ENCODE measurements at regions not wholly inside any gene's neighbourhood (a gene's known extent, or its start where the extent isn't known, plus 50 kb on each side); places are given as distances from the start of the nearest gene placed in this dataset.

DNA sequence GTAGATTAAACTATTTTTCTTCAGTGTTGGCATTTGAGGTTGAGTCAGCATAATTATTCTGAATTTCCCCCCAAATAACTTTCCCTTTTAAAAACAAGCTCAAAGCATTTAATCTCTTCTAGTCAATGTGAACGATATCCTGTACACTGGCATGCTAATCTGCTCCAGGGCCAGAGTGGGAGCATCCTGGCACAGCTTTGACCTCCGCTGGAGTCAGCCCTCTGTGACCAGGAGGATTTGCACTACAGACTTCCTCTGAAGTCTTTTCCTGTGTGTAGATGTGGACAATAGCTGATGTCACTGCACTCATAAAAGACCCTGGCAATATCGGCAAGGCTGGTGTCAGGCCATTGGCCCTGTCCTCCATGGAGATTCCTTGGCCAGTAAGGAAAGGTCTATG is 340.2 kb downstream of the CDC14C start:
- DNase-seq: no peak

GRCh38 chr7:49273897-49274296 is 349.6 kb downstream of the CDC14C start:
- no peak for DNase-seq

GRCh38 chr7:49279891-49280290 is 355.5 kb downstream of the CDC14C start:
- DNase-seq: no peak

GRCh38 chr7:49287653-49288052 is 363.3 kb downstream of the CDC14C start:
- DNase-seq: no peak

DNA sequence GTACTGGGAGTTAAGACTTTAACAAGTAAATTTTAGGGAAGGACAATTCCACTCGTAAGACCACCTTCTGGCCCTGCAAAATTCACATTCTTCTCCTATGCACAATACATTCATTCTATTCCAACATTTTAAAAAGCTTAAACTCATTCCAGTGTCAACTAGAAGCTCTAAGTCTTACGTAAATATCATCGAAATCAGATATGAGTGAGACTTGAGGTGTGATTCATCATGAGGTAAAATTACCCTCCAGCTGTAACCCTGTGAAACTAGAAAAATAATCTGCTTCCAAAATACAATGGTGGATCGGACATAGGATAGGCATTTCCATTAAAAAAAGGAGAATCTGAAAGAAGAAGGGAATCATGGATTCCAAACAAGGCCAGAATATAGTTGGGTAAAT is 370.3 kb downstream of the CDC14C start:
- DNase-seq: no peak

GRCh38 chr7:49295146-49295545 is 370.8 kb downstream of the CDC14C start:
- no peak for DNase-seq

DNA sequence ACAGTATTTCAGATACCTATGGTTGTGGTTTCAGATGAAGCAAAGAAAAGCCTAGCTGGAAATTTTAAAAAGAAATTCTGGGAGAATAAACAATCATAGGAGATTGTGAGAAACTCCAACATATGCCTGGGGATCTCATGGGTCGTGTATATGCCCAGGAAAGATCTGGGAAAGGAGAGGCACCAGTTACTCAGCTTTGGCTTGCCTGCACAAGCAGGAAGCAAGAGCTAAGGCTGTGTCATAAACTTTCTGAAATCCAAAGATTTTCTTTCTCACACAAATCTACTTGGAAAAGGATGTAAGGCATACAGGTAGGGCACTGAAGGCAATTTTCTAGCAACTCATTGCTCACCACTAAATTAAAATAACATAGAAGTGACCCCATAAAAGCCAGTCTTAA is 373.6 kb downstream of the CDC14C start:
- no peak for DNase-seq

- DNase-seq: no peak
Measured at GRCh38 chr7:49308787-49309186, 384.4 kb downstream of the CDC14C start.

GRCh38 chr7:49320083-49320482 is 395.7 kb downstream of the CDC14C start:
- no peak for DNase-seq

DNA sequence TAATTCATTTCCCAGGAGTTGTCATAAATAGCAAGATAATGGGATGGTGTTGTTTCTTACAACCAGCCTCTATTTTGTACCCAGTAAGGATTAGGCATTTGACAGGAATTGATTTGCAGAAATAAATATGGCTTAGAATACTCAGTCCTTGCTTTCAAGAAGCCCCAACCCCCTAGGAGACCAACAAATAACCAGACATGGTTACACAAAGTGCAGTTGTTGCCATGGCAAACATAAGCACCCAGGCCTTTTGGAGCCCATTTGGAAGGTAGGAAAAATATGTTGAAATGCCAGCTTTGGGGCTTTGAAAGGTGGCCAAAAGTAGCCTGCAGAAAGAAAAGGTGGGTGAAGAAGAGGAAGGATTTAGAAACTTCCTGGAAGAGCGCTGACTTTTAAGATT is 397.5 kb downstream of the CDC14C start:
- DNase-seq: no peak

- no peak for DNase-seq
Measured at GRCh38 chr7:49322476-49322875, 398.1 kb downstream of the CDC14C start.

DNA sequence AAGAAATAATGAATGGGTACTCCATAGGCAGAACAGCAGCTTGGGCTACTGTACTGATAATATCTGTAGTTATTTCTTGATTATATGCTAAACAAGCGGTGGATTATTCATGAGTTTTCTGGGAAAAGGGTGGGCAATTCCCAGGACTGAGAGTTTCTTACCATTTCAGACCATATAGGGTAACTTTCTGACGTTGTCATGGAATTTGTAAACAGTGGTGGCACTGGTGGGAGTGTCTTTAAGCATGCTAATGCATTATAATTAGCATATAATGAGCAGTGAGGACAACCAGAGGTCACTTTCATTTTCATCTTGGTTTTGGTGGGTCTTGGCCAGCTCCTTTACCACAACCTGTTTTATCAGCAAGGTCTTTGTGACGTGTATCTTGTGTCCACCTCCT is 399.7 kb downstream of the CDC14C start:
- DNase-seq: no peak

GRCh38 chr7:49324707-49325106 is 400.4 kb downstream of the CDC14C start:
- no peak for DNase-seq

- no peak for DNase-seq
Measured at GRCh38 chr7:49325571-49325970, 401.2 kb downstream of the CDC14C start.

DNA sequence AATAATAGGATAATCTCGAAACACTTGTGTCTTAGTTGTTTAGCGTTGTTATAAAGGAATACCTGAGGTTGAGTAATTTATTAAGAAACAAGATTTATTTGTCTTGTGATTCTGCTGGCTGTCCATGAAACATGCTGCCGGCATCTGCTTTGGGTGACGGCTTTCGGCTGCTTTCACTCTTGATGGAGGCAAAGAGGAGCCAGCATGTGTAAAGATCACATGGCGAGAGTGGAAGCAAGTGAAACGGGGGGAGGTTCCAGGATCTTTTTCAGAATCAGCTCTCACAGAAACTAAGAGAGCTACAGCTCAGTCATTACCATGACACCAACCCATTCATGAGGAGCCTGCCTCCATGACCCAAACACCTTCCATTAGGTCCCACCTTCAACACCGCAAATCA is 402.8 kb downstream of the CDC14C start:
- no peak for DNase-seq

DNA sequence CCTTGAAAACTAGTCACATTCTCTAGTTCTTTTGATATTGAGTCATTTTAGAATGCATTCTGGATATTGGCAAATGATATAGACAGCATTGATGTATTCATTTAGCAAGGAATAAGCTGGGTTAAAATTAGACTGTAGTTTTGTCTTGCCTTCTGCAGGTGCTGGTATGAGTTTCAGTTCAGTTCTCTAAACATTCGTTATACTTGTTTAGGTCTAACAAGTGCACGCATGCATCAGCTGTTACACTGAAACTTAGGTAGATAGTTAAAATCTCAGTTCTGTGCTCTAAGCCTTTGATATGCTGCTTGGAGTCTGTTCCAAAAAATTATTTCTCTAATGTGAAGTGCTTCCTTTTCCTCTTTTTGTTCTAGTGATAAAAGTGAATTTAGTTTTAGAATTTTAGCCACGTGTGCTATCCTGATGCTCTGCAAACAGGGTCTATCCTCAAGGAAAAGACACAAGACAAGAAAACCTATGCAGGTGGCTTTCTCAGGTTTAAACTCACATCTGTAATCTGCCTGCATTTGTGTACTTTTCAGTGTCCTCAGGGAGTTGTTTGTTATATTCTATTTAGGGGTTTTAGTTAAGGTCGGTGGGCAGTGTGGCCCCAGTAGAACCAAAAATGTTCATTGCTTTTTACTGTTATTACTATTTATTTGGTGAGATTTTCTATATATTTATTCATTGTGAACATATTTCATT is 409.0 kb downstream of the CDC14C start:
- no peak for DNase-seq

DNA sequence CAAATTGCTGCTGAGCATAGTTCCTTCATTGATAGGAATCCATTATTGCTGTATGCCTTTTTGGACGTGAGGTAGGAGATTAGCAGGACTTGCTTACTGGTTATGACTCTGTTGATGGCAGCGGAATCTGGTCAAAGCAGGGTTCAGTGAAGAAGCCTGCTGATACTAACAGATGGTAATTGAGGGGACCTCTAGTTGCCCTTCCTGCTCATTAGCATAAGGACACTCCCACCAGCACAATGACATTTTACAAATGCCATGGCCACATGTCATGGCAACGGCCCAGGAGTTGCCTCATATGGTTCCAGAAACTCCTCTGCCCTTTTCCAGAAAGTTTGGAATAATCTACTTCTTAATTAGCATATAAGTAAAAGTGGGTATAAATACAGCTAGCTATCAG is 417.5 kb downstream of the CDC14C start:
- DNase-seq: no peak

DNA sequence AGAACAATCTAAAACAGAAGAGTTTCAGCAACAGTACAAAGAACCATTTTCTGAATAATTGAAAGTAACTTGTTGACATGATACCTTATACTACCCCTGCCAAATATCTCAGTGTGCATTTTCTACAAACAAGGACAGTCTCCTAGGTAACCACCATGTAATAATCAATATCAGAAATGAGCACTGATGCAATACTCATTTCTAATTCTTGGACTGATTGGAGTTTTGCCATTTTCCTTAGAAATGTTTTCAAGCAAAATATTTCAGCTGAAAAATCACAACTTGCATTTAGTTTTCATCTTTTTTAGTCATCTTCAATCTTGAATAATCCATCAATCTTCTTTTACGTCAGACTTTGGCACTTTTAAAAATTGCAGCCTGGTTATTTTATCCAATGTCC is 420.2 kb downstream of the CDC14C start:
- no peak for DNase-seq

GRCh38 chr7:49346195-49346899 is 422.0 kb downstream of the CDC14C start:
- no peak for DNase-seq

- DNase-seq: no peak
Measured at GRCh38 chr7:49367072-49367471, 406.4 kb upstream of the VWC2 start.

DNA sequence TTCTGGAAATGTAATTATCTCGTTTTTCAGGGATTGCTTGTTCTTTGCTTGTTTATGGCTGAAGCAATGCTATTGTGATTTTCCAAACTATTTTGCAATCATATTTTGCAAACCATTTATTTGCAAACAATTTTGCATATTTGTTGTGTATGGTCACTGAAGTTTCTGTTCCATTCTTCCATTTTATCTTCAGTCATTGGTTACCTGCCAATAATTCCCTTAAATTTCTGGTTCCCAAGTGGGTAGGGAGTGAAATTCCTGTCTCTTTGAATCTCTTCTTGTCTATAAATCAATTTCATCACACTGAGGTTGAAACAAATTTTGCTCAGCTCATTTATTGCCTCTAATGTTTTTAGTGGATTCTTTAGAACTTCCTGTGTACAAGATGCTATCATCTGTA is 401.7 kb upstream of the VWC2 start:
- no peak for DNase-seq

GRCh38 chr7:49376817-49377375 is 396.5 kb upstream of the VWC2 start:
- DNase-seq: no peak

DNA sequence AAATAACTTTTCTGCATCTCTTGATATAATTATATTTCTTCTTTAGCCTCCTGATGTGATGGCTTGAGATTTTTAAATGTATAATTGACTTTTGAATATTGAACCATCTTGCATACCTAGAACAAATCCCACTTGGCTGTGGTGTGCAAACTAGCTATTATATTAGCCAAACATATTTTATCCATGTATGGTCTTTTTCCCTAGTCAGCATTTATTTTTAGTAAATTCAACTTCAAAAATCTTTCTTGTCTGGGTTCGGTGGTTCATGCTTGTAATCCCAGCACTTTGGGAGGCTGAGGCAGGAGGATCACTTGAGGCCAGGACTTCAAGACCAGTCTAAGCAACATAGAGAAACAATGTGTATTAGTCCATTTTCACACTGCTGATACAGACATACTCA is 386.6 kb upstream of the VWC2 start:
- DNase-seq: no peak

DNA sequence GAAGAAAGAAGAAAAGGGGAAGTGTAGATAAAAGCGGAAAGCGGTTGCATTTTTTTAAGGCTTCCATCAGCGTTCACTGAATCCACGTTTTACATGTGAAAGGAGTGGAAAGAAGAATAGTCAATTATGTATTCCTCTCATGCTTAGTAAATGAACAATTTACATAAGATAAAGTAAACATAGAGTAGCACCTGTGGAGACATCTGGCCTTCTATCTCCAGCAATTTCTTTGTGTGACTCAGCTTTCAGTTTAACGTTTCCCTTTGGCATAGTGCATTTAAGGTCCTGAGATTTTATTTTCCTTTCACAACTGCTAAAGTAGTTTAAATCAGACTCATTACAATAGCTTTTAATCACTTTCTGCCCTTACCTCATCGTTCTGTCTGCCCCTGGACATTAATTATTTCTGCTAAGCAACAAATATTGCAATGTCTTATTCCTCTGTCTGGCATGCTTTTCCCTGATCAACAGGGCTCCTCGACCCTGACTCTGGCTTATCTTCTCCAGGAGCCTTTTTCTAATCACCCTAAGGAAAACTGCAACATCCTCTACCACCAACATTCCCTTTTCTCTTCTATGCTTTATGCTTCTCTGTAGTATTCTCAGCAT is 383.5 kb upstream of the VWC2 start:
- DNase-seq: no peak

Data from NCI-H526 treated with DMSO at 0.1 percent for 48 hours (cell line).